Spleen (tissue), 7 donors: ENCODE measurements at regions not wholly inside any gene's neighbourhood (a gene's known extent, or its start where the extent isn't known, plus 50 kb on each side); places are given as distances from the start of the nearest gene placed in this dataset.

ENCODE experiments used
- CTCF ChIP-seq, 11 experiments: fragments of 200-600 bp in 7 of 11; fragments of 450-650 bp in 4 of 11; sonication (generic) in 4 of 11; IDR thresholded peaks in 8 of 11; conservative IDR thresholded peaks in 3 of 11; 1 replicate in 7 of 11; 2 replicates in 4 of 11; pipeline versions ENCODE4 v1.4.0 to v1.8.0; 2016 to 2021; ENCODE audit warnings: antibody characterized with exemption in 11 of 11, inconsistent platforms in 4 of 11, mild to moderate bottlenecking in 1 of 11
- POLR2AphosphoS5 ChIP-seq, 3 donors: sonication (generic); formaldehyde crosslinking; IDR thresholded peaks; one replicate each; pipeline ENCODE4 v1.5.1; 2017; ENCODE audit warnings: antibody characterized with exemption in 3 of 3
- donor health status: DM: no; HTN: no; CAD: no; lungs with moderate emphysema.
- donor health status: DM: no; HTN: no; CAD: no.
- donor health status: DM: no; HTN: no; CAD: no.

GRCh38 chr9:97794666-97795065, 58.4 kb upstream of the FOXE1 start:
- TF ChIP-seq CTCF (IDR thresholded peaks at IDR 0.05 in 8 of 11, conservative IDR thresholded peaks at IDR 0.05 in 3 of 11), result no peak
- no peak for TF ChIP-seq POLR2AphosphoS5 (IDR thresholded peaks at IDR 0.05)
